DND-41 (cell line): ENCODE measurements at regions not wholly inside any gene's neighbourhood (a gene's known extent, or its start where the extent isn't known, plus 50 kb on each side); places are given as distances from the start of the nearest gene placed in this dataset.

Experiments used
- ATAC-seq: fragments of 200-7000 bp; cut with Tn5 transposase; 3 replicates; pipeline ENCODE4 v1.9.1; 2021; ENCODE audit warnings: low read depth; ENCODE audit not compliant: insufficient read depth
- DNase-seq: peaks from one replicate; pipeline ENCODE4 v3.0.0-alpha.2; 2020
- H2AFZ ChIP-seq: 2 replicates; pipeline ENCODE4 v1.6.0; 2012; ENCODE audit warnings: low read depth, low read length
- H3K27ac ChIP-seq: 2 replicates; pipeline ENCODE4 v1.5.1; 2012; ENCODE audit warnings: low read length, inconsistent platforms
- H3K27me3 ChIP-seq: fragments of 200-600 bp; sonication (generic); 2 replicates; pipeline ENCODE4 v1.6.0; 2012; ENCODE audit warnings: low read length, mild to moderate bottlenecking, inconsistent platforms; ENCODE audit not compliant: insufficient read depth, poor library complexity
- H3K36me3 ChIP-seq: 2 replicates; pipeline ENCODE4 v1.5.1; 2012; ENCODE audit warnings: low read length, inconsistent platforms; ENCODE audit not compliant: insufficient read depth
- H3K4me1 ChIP-seq: 2 replicates; pipeline ENCODE4 v1.5.1; 2012; ENCODE audit warnings: mild to moderate bottlenecking, low read length; ENCODE audit not compliant: insufficient read depth
- H3K4me2 ChIP-seq: 2 replicates; pipeline ENCODE4 v1.6.0; 2012; ENCODE audit warnings: mild to moderate bottlenecking, moderate library complexity, low read length, inconsistent platforms; ENCODE audit not compliant: insufficient read depth
- H3K4me3 ChIP-seq, 2 experiments: fragments of 200-600 bp in 1 of 2; shearing (Covaris generic) in 1 of 2; 2 replicates each; pipeline ENCODE4 v1.5.1; 2012 to 2016; ENCODE audit warnings: inconsistent platforms in 2 of 2, low read length in 2 of 2, mild to moderate bottlenecking in 2 of 2, low read depth in 1 of 2, moderate library complexity in 1 of 2
- H3K79me2 ChIP-seq: 2 replicates; pipeline ENCODE4 v1.6.0; 2012; ENCODE audit warnings: low read length, inconsistent platforms; ENCODE audit not compliant: insufficient read depth
- H3K9ac ChIP-seq: 2 replicates; pipeline ENCODE4 v1.6.0; 2012; ENCODE audit warnings: low read depth, mild to moderate bottlenecking, inconsistent platforms, low read length, moderate library complexity
- H3K9me3 ChIP-seq: 2 replicates; pipeline ENCODE4 v1.5.1; 2012; ENCODE audit warnings: low read length, moderate library complexity, mild to moderate bottlenecking, inconsistent platforms; ENCODE audit not compliant: insufficient read depth, severe bottlenecking
- H4K20me1 ChIP-seq: 2 replicates; pipeline ENCODE4 v1.6.0; 2012; ENCODE audit warnings: low read length; ENCODE audit not compliant: insufficient read depth
- EZH2 ChIP-seq: IDR thresholded peaks from 3 replicates; pipeline ENCODE4 v1.6.1; 2012; ENCODE audit warnings: borderline replicate concordance, low read depth, mild to moderate bottlenecking, moderate library complexity, low read length, inconsistent platforms; ENCODE audit not compliant: severe bottlenecking
- TF ChIP-seq, protein P1 (sequence below): IDR thresholded peaks from 2 replicates; pipeline ENCODE4 v1.5.1; 2012; ENCODE audit warnings: borderline replicate concordance, low read length, moderate library complexity, mild to moderate bottlenecking; ENCODE audit not compliant: poor library complexity, severe bottlenecking; ENCODE audit errors: extremely low read depth

DNA sequence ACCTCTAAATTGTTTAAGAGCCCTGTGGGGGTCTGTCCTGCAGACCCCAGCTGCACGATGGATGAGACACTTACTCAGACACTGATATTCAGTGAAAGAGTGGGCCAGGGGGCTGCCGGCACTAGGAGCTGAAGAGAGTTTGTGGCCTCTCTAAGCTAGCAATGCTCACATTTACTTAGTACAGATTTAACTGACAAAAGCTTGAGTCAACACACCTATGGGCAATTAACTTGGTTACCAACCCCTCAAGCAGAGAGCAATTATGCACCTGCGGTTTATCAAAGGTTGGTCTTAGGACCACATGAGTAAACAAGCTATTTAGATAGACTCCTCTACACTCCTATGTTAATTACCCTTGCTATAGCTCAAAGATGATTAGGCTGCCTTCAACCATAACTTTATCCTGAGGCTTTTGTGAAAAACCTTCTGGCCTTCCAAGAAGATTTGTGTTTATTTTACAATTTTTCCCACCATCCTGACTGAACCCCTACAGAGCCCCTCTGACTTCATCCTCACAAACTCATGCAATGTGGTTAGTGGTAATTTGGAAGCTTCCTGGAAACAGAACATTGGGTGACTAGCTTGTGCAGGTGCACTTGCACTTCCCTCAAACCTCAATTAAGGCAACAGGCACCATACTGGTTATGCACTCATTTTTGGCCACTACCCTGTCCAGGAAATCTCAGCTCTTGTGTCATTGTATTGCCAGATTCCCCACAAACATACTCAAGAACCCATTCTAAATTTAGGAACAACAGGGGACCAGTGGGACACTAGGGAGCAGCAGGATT lies 234.4 kb upstream of the ITM2A start:
- Histone ChIP-seq H3K36me3 (no peaks in the 10 kb centered on the region), H3K79me2 (no peaks in the 10 kb centered on the region), H4K20me1 (no peaks in the 10 kb centered on the region), H3K4me2 (no peak overlapping the region), H3K27me3 (no peaks in the 10 kb centered on the region), H2AFZ (no peak overlapping the region), H3K27ac (no peak overlapping the region), H3K4me1 (no peaks in the 10 kb centered on the region), H3K4me3 (no peak overlapping the region), H3K9me3 (no peaks in the 10 kb centered on the region), H3K9ac (no peak overlapping the region)
- TF ChIP-seq EZH2 = no peak
- TF ChIP-seq, protein P1, sequence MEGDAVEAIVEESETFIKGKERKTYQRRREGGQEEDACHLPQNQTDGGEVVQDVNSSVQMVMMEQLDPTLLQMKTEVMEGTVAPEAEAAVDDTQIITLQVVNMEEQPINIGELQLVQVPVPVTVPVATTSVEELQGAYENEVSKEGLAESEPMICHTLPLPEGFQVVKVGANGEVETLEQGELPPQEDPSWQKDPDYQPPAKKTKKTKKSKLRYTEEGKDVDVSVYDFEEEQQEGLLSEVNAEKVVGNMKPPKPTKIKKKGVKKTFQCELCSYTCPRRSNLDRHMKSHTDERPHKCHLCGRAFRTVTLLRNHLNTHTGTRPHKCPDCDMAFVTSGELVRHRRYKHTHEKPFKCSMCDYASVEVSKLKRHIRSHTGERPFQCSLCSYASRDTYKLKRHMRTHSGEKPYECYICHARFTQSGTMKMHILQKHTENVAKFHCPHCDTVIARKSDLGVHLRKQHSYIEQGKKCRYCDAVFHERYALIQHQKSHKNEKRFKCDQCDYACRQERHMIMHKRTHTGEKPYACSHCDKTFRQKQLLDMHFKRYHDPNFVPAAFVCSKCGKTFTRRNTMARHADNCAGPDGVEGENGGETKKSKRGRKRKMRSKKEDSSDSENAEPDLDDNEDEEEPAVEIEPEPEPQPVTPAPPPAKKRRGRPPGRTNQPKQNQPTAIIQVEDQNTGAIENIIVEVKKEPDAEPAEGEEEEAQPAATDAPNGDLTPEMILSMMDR = no peak
- DNase-seq (peak; percentile 32), ATAC-seq (peak; percentile 82)

DNA sequence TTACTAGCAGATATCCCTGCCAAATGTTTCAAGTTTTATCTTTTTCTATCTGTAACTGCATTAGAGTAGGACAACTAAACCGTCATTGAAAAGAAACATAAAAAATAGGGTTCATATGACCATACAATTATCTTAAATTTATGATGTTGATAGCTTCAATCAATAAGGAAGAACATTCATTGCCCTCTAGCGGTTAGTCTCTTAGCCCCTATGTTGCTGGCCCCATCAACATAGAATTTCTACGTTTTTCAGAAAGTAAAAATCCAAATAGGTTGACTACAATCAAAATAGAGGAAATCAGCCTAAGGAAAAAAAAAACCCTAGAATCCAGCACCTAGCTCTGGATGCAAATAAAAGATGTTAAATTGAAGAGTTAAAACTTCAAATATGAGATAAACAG lies 225.1 kb upstream of the ITM2A start:
- no peaks in the 10 kb centered on the region for H4K20me1 ChIP-seq
- no peaks in the 10 kb centered on the region for H3K79me2 ChIP-seq
- ATAC-seq = no peak
- no peaks in the 10 kb centered on the region for H3K4me1 ChIP-seq
- H3K9me3 ChIP-seq = no peaks in the 10 kb centered on the region
- H3K27ac ChIP-seq = no peak overlapping the region
- no peak overlapping the region for H2AFZ ChIP-seq
- H3K27me3 ChIP-seq = no peaks in the 10 kb centered on the region
- no peak overlapping the region for H3K4me3 ChIP-seq
- no peaks in the 10 kb centered on the region for H3K36me3 ChIP-seq
- DNase-seq = no peak
- H3K4me2 ChIP-seq = no peak overlapping the region
- H3K9ac ChIP-seq = no peak overlapping the region
- no peak for TF ChIP-seq EZH2
- TF ChIP-seq, protein P1 = peak; percentile 36

DNA sequence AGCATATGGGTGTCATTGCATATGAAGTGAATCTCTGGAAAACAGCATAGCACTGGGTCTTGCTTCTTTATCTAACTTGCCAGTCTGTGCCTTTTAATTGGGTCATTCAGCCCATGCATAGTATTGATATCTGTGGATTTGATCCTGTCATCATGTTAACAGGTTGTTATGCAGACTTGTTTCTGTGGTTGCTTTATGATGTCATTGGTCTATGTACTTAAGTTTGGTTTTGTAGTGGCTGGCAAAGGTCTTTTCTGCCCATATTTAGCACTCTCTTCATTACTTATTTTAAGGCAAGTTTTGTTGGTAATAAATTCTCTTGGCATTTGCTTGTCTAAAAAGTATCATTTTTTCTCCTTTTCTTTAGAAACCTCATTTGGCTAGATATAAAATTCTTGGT lies 221.1 kb upstream of the ITM2A start:
- H3K4me2 ChIP-seq = no peak overlapping the region
- H3K4me3 ChIP-seq = no peak overlapping the region
- H3K9ac ChIP-seq = no peak overlapping the region
- ATAC-seq = no peak
- no peaks in the 10 kb centered on the region for H3K36me3 ChIP-seq
- H3K4me1 ChIP-seq = no peaks in the 10 kb centered on the region
- H4K20me1 ChIP-seq = no peaks in the 10 kb centered on the region
- H3K79me2 ChIP-seq = no peaks in the 10 kb centered on the region
- H3K9me3 ChIP-seq = no peaks in the 10 kb centered on the region
- H3K27me3 ChIP-seq = no peaks in the 10 kb centered on the region
- no peak for DNase-seq
- TF ChIP-seq, protein P1 = no peak
- TF ChIP-seq EZH2 = no peak
- no peak overlapping the region for H3K27ac ChIP-seq
- no peak overlapping the region for H2AFZ ChIP-seq
